OCI-M1 (cell line): ENCODE measurements at regions not wholly inside any gene's neighbourhood (a gene's known extent, or its start where the extent isn't known, plus 50 kb on each side); places are given as distances from the start of the nearest gene placed in this dataset.
A peak's percentile ranks its signal among the peaks of the same experiment; 100 is the strongest.
"Not testable (repeated sequence)": the region's sequence is repeated elsewhere in the genome, so short reads cannot be mapped to it uniquely, and the experiment has no call there.

Source experiments
- DNase-seq: peaks from one replicate; lab custom pipeline; 2025; lab: John Stamatoyannopoulos, UW

- not testable (repeated sequence) for DNase-seq
These were observed 110.9 kb upstream of the HAND1 start for GRCh38 chr5:154588833-154589425.

- no peak for DNase-seq
These were observed 110.2 kb upstream of the HAND1 start for GRCh38 chr5:154588091-154588774.

- no peak for DNase-seq
These were observed 109.3 kb upstream of the HAND1 start for GRCh38 chr5:154587123-154588026.

- DNase-seq, result no peak
These were observed 105.7 kb upstream of the HAND1 start for GRCh38 chr5:154583671-154584177.

GRCh38 chr5:154580422-154580821 is 102.4 kb upstream of the HAND1 start:
- no peak for DNase-seq

- DNase-seq, result no peak
These were observed 99.4 kb upstream of the HAND1 start for GRCh38 chr5:154577416-154577815.

GRCh38 chr5:154576429-154576806 is 98.4 kb upstream of the HAND1 start:
- no peak for DNase-seq

- peak; percentile 22 for DNase-seq
These were observed 97.8 kb upstream of the HAND1 start for GRCh38 chr5:154575546-154576428.

- no peak for DNase-seq
These were observed 95.0 kb upstream of the HAND1 start for GRCh38 chr5:154573011-154573410.

GRCh38 chr5:154571325-154572035 is 93.5 kb upstream of the HAND1 start:
- DNase-seq, result no peak

GRCh38 chr5:154570572-154571324 is 92.7 kb upstream of the HAND1 start:
- no peak for DNase-seq

- DNase-seq, result no peak
These were observed 90.6 kb upstream of the HAND1 start for GRCh38 chr5:154568589-154568988.

GRCh38 chr5:154567155-154567554 is 89.1 kb upstream of the HAND1 start:
- DNase-seq, result no peak

GRCh38 chr5:154566146-154566680 is 88.2 kb upstream of the HAND1 start:
- DNase-seq, result no peak

GRCh38 chr5:154565123-154565522 is 87.1 kb upstream of the HAND1 start:
- no peak for DNase-seq

- DNase-seq, result no peak
These were observed 84.3 kb upstream of the HAND1 start for GRCh38 chr5:154562244-154562880.

- no peak for DNase-seq
These were observed 81.6 kb upstream of the HAND1 start for GRCh38 chr5:154559398-154560276.

- no peak for DNase-seq
These were observed 79.5 kb upstream of the HAND1 start for GRCh38 chr5:154557548-154557947.

GRCh38 chr5:154547551-154547950 is 69.5 kb upstream of the HAND1 start:
- peak; percentile 8 for DNase-seq
